ENCODE measurements at regions not wholly inside any gene's neighbourhood (a gene's known extent, or its start where the extent isn't known, plus 50 kb on each side); places are given as distances from the start of the nearest gene placed in this dataset.

- TF ChIP-seq CTCF (IDR thresholded peaks at IDR 0.05), result no peak
- TF ChIP-seq POLR2A (IDR thresholded peaks at IDR 0.05), result no peak
Measured at GRCh38 chr7:53418834-53419482, 383.5 kb downstream of the POM121L12 start.
